HepG2 (cell line): ENCODE measurements at regions not wholly inside any gene's neighbourhood (a gene's known extent, or its start where the extent isn't known, plus 50 kb on each side); places are given as distances from the start of the nearest gene placed in this dataset.

Source experiments
- GATAD2A ChIP-seq: IDR thresholded peaks from 2 replicates; pipeline ENCODE4 v1.6.1; 2016
- KAT2B ChIP-seq: fragments of 150-350 bp; IDR thresholded peaks from 2 replicates; pipeline ENCODE4 v1.6.1; 2014; ENCODE audit warnings: low read depth, low read length, borderline replicate concordance
- MAFF ChIP-seq: IDR thresholded peaks from 2 replicates; pipeline ENCODE4 v1.6.1; 2011; ENCODE audit warnings: low read depth, low read length, improper control_type of control experiment
- SRSF4 ChIP-seq: fragments of 200-400 bp; formaldehyde crosslinking; IDR thresholded peaks from one replicate; pipeline ENCODE4 v1.6.1; 2018; ENCODE audit warnings: mild to moderate bottlenecking, low read depth, low read length, moderate library complexity; ENCODE audit not compliant: poor library complexity, severe bottlenecking
- SSRP1 ChIP-seq: IDR thresholded peaks from 2 replicates; pipeline ENCODE4 v1.6.1; 2016; ENCODE audit warnings: control low read depth
- TAF15 ChIP-seq: fragments of 200-400 bp; formaldehyde crosslinking; IDR thresholded peaks from one replicate; pipeline ENCODE4 v1.6.1; 2018; ENCODE audit warnings: mild to moderate bottlenecking, low read depth, low read length; ENCODE audit not compliant: poor library complexity, severe bottlenecking
- ZNF562 ChIP-seq: sonication (generic); formaldehyde crosslinking; IDR thresholded peaks from 2 replicates; pipeline ENCODE4 v1.8.0; 2022; ENCODE audit warnings: missing genetic modification reagents, borderline replicate concordance
- ZNF678 ChIP-seq: sonication (generic); formaldehyde crosslinking; IDR thresholded peaks from 2 replicates; pipeline ENCODE4 v1.4.0; 2020; ENCODE audit warnings: mild to moderate bottlenecking, missing genetic modification reagents
- ZNF878 ChIP-seq: sonication (generic); formaldehyde crosslinking; IDR thresholded peaks from 2 replicates; pipeline ENCODE4 v1.8.1; 2023; ENCODE audit warnings: mild to moderate bottlenecking, missing genetic modification reagents, moderate library complexity
- TF ChIP-seq, protein P1 (sequence below): IDR thresholded peaks from 2 replicates; pipeline ENCODE4 v1.6.1; 2016; ENCODE audit warnings: missing biosample characterization, missing genetic modification reagents, low read depth
- TF ChIP-seq, protein P2 (sequence below): sonication (generic); formaldehyde crosslinking; IDR thresholded peaks from 2 replicates; pipeline ENCODE4 v1.4.0; 2020; ENCODE audit warnings: low read depth, mild to moderate bottlenecking, missing genetic modification reagents
- TF ChIP-seq, protein P3 (sequence below): sonication (generic); formaldehyde crosslinking; IDR thresholded peaks from 2 replicates; pipeline ENCODE4 v1.8.0; 2022; ENCODE audit warnings: mild to moderate bottlenecking, missing genetic modification reagents, moderate library complexity
- TF ChIP-seq, protein P4 (sequence below): sonication (generic); formaldehyde crosslinking; IDR thresholded peaks from 2 replicates; pipeline ENCODE4 v1.8.0; 2022; ENCODE audit warnings: missing genetic modification reagents, mild to moderate bottlenecking, inconsistent platforms, borderline replicate concordance
- TF ChIP-seq, protein P5 (sequence below), 2 experiments: fragments of 450-650 bp in 1 of 2; sonication (generic) in 1 of 2; formaldehyde crosslinking in 1 of 2; IDR thresholded peaks; 2 replicates each; pipeline versions ENCODE4 v1.6.1 to v1.8.0; 2016 to 2022; ENCODE audit warnings: antibody characterized with exemption in 1 of 2, mild to moderate bottlenecking in 1 of 2, missing genetic modification reagents in 1 of 2
- TF ChIP-seq, protein P6 (sequence below): sonication (generic); formaldehyde crosslinking; IDR thresholded peaks from 2 replicates; pipeline ENCODE4 v1.5.0; 2020; ENCODE audit warnings: missing genetic modification reagents, mild to moderate bottlenecking, borderline replicate concordance

DNA sequence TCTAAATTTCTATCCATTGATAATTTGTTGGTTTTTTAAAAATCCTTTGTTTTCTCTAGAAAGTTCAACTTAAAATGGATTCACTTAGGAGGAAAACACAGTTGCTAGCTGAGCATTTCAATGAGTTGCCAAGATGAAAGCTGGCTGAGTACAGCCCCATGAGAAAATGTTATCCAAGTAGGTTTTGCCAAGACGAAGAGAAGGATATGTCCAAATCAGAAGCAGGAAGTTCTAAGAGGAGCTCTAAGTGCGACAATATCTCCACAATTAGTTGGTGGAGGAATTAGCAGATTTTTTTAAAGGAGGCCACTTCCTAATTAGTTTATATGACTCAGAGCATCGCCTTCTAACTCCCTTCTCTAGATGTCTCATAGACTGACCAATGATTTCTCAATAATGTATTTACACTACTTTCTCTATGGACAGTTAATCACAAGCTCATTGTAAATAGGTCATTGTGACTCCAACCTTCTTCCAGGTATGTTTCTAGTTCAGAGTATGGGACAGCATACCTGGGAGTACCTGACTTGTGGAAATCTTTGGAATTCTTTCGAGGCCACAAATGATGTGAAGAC lies 873.3 kb upstream of the SOX9 start (continued):
- TF ChIP-seq, protein P1, sequence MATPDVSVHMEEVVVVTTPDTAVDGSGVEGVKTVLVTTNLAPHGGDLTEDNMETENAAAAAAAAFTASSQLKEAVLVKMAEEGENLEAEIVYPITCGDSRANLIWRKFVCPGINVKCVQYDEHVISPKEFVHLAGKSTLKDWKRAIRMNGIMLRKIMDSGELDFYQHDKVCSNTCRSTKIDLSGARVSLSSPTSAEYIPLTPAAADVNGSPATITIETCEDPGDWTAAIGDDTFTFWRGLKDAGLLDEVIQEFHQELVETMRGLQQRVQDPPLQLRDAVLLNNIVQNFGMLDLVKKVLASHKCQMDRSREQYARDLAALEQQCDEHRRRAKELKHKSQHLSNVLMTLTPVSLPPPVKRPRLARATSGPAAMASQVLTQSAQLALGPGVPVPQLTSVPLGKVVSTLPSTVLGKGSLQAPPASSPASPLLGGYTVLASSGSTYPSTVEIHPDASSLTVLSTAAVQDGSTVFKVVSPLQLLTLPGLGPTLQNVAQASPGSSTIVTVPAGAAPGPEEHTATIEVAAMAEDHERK, result no peak
- TF ChIP-seq GATAD2A (CRISPR knock-in tag), result no peak
- no peak for TF ChIP-seq ZNF678
- TF ChIP-seq SRSF4, result no peak
- TF ChIP-seq ZNF562 (CRISPR knock-in tag), result no peak
- TF ChIP-seq, protein P2, sequence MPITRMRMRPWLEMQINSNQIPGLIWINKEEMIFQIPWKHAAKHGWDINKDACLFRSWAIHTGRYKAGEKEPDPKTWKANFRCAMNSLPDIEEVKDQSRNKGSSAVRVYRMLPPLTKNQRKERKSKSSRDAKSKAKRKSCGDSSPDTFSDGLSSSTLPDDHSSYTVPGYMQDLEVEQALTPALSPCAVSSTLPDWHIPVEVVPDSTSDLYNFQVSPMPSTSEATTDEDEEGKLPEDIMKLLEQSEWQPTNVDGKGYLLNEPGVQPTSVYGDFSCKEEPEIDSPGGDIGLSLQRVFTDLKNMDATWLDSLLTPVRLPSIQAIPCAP, result no peak
- no peak for TF ChIP-seq ZNF878 (CRISPR knock-in tag)
- TF ChIP-seq, protein P3, sequence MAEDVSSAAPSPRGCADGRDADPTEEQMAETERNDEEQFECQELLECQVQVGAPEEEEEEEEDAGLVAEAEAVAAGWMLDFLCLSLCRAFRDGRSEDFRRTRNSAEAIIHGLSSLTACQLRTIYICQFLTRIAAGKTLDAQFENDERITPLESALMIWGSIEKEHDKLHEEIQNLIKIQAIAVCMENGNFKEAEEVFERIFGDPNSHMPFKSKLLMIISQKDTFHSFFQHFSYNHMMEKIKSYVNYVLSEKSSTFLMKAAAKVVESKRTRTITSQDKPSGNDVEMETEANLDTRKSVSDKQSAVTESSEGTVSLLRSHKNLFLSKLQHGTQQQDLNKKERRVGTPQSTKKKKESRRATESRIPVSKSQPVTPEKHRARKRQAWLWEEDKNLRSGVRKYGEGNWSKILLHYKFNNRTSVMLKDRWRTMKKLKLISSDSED (CRISPR knock-in tag), result no peak
- TF ChIP-seq SSRP1, result no peak
- TF ChIP-seq, protein P4, sequence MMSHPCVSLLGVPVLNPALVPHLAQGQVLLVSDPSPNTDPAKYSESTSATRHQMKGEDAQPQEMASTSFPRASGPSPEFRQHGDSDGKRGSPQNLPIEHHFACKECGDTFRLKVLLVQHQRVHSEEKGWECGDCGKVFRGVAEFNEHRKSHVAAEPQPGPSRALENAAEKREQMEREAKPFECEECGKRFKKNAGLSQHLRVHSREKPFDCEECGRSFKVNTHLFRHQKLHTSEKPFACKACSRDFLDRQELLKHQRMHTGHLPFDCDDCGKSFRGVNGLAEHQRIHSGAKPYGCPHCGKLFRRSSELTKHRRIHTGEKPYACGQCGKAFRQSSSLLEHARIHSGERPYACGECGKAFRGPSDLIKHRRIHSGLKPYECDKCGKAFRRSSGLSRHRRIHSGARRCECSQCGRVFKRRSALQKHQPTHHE, result no peak
- TF ChIP-seq, protein P5, sequence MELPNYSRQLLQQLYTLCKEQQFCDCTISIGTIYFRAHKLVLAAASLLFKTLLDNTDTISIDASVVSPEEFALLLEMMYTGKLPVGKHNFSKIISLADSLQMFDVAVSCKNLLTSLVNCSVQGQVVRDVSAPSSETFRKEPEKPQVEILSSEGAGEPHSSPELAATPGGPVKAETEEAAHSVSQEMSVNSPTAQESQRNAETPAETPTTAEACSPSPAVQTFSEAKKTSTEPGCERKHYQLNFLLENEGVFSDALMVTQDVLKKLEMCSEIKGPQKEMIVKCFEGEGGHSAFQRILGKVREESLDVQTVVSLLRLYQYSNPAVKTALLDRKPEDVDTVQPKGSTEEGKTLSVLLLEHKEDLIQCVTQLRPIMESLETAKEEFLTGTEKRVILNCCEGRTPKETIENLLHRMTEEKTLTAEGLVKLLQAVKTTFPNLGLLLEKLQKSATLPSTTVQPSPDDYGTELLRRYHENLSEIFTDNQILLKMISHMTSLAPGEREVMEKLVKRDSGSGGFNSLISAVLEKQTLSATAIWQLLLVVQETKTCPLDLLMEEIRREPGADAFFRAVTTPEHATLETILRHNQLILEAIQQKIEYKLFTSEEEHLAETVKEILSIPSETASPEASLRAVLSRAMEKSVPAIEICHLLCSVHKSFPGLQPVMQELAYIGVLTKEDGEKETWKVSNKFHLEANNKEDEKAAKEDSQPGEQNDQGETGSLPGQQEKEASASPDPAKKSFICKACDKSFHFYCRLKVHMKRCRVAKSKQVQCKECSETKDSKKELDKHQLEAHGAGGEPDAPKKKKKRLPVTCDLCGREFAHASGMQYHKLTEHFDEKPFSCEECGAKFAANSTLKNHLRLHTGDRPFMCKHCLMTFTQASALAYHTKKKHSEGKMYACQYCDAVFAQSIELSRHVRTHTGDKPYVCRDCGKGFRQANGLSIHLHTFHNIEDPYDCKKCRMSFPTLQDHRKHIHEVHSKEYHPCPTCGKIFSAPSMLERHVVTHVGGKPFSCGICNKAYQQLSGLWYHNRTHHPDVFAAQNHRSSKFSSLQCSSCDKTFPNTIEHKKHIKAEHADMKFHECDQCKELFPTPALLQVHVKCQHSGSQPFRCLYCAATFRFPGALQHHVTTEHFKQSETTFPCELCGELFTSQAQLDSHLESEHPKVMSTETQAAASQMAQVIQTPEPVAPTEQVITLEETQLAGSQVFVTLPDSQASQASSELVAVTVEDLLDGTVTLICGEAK (IDR thresholded peaks at IDR 0.05), result no peak
- TF ChIP-seq, protein P5 (CRISPR knock-in tag; IDR thresholded peaks at IDR 0.05), result no peak
- no peak for TF ChIP-seq TAF15
- no peak for TF ChIP-seq KAT2B
- TF ChIP-seq, protein P6, sequence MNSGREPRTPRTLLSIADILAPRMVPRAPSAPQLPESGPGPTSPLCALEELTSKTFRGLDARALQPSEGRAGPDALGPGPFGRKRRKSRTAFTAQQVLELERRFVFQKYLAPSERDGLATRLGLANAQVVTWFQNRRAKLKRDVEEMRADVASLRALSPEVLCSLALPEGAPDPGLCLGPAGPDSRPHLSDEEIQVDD (CRISPR knock-in tag), result no peak
- no peak for TF ChIP-seq MAFF
